ENCODE measurements at regions not wholly inside any gene's neighbourhood (a gene's known extent, or its start where the extent isn't known, plus 50 kb on each side); places are given as distances from the start of the nearest gene placed in this dataset.

DNA sequence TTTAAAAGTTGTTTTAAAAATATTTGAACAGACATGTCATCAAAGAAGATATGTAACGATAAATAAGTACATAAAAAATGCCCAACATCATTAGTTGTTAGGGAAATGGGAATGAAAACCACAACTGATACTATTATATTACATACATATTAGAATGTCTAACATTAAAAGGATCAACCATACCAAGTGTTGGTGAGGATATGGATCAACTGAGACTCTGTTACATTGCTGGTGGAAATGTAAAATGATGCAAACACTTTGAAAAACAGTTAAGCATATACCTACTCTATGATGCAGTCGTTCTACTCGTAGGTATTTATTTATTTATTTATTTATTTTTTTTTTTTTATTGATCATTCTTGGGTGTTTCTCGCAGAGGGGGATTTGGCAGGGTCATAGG is 149.7 kb downstream of the BRMS1L start:
- no peak overlapping the region for H3K4me3 Mint-ChIP-seq
- peaks cover 7% of the 10 kb centered on the region for H3K27me3 Mint-ChIP-seq
- H3K36me3 Mint-ChIP-seq (ENCODE audit: insufficient read depth), result peaks cover 2% of the 10 kb centered on the region
- ATAC-seq (replicated peaks; ENCODE audit: extremely low read depth, poor library complexity, severe bottlenecking), result no peak
- no peak for DNase-seq (ENCODE audit: low spot score in 2 of 2)
- no peaks in the 10 kb centered on the region for H3K4me1 Mint-ChIP-seq
- H3K9me3 Mint-ChIP-seq, result no peaks in the 10 kb centered on the region
- no peak overlapping the region for H3K27ac Mint-ChIP-seq (ENCODE audit: low read depth)

DNA sequence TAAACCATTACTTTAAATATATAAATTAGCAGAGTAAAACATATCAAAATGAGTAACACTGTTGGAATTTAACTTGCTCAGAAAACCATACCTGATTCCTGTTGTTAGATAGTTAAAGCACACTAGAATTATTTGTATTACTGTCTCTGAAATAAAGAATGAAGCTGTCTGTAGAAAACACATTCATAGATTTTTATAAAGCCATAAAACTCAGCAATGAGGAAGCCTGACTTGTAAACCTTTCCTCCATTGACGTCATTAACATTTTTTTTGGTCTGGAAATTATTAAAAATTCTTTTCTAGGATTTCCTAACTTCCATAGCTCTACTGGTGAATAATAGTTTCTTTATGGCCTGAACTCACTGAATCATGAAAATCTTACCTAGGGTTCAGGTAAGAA is 147.6 kb downstream of the BRMS1L start:
- DNase-seq (ENCODE audit: low spot score in 2 of 2) (no peak), ATAC-seq (replicated peaks; ENCODE audit: extremely low read depth, poor library complexity, severe bottlenecking) (no peak)
- peaks cover 26% of the 10 kb centered on the region for H3K27me3 Mint-ChIP-seq
- no peaks in the 10 kb centered on the region for H3K4me1 Mint-ChIP-seq
- H3K9me3 Mint-ChIP-seq, result no peaks in the 10 kb centered on the region
- peaks cover 1% of the 10 kb centered on the region for H3K36me3 Mint-ChIP-seq (ENCODE audit: insufficient read depth)
- no peak overlapping the region for H3K4me3 Mint-ChIP-seq
- H3K27ac Mint-ChIP-seq (ENCODE audit: low read depth), result no peak overlapping the region

- DNase-seq (ENCODE audit: low spot score in 2 of 2) (no peak), ATAC-seq (replicated peaks; ENCODE audit: extremely low read depth, poor library complexity, severe bottlenecking) (no peak)
- peaks cover 1% of the 10 kb centered on the region for H3K36me3 Mint-ChIP-seq (ENCODE audit: insufficient read depth)
- H3K4me1 Mint-ChIP-seq, result no peaks in the 10 kb centered on the region
- no peak overlapping the region for H3K27ac Mint-ChIP-seq (ENCODE audit: low read depth)
- no peak overlapping the region for H3K4me3 Mint-ChIP-seq
- no peaks in the 10 kb centered on the region for H3K9me3 Mint-ChIP-seq
- peaks cover 26% of the 10 kb centered on the region for H3K27me3 Mint-ChIP-seq
Observed at GRCh38 chr14:35971965-35972630, 146.0 kb downstream of the BRMS1L start.

GRCh38 chr14:35969310-35969709 is 143.2 kb downstream of the BRMS1L start:
- no peaks in the 10 kb centered on the region for H3K9me3 Mint-ChIP-seq
- no peak for ATAC-seq (replicated peaks; ENCODE audit: extremely low read depth, poor library complexity, severe bottlenecking)
- no peak for DNase-seq (ENCODE audit: low spot score in 2 of 2)
- H3K36me3 Mint-ChIP-seq (ENCODE audit: insufficient read depth), result peaks cover 1% of the 10 kb centered on the region
- no peak overlapping the region for H3K4me3 Mint-ChIP-seq
- peaks cover 26% of the 10 kb centered on the region for H3K27me3 Mint-ChIP-seq
- no peaks in the 10 kb centered on the region for H3K4me1 Mint-ChIP-seq
- H3K27ac Mint-ChIP-seq (ENCODE audit: low read depth), result no peak overlapping the region

DNA sequence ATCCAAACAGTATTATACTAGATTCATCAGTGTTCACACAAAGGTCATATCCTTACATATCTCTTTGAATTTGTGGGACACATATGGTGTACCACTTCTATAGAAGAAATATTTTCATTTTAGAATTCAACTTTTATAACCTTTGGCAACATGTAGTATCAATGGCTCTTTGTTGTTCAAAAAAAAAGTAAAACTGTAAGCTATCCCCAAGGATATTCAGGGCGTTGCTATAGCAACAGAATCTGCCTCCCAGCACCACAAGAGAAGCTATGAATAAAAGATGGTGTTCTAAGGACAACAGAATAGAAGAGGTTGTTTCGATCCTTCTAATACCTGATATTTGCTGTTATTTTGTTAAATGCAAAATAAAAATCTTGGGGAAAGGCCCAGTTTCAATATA is 139.3 kb downstream of the BRMS1L start:
- Mint-ChIP-seq H3K4me3 (no peak overlapping the region), H3K4me1 (no peaks in the 10 kb centered on the region), H3K9me3 (no peaks in the 10 kb centered on the region), H3K27ac (ENCODE audit: low read depth) (no peak overlapping the region), H3K27me3 (peaks cover 15% of the 10 kb centered on the region), H3K36me3 (ENCODE audit: insufficient read depth) (no peaks in the 10 kb centered on the region)
- DNase-seq (ENCODE audit: low spot score in 2 of 2), result no peak
- ATAC-seq (replicated peaks; ENCODE audit: extremely low read depth, poor library complexity, severe bottlenecking), result no peak

GRCh38 chr14:35964697-35965286 is 138.7 kb downstream of the BRMS1L start:
- DNase-seq (ENCODE audit: low spot score in 2 of 2) (no peak), ATAC-seq (replicated peaks; ENCODE audit: extremely low read depth, poor library complexity, severe bottlenecking) (no peak)
- no peaks in the 10 kb centered on the region for H3K9me3 Mint-ChIP-seq
- H3K4me3 Mint-ChIP-seq, result no peak overlapping the region
- H3K27ac Mint-ChIP-seq (ENCODE audit: low read depth), result no peak overlapping the region
- peaks cover 9% of the 10 kb centered on the region for H3K27me3 Mint-ChIP-seq
- no peaks in the 10 kb centered on the region for H3K36me3 Mint-ChIP-seq (ENCODE audit: insufficient read depth)
- no peaks in the 10 kb centered on the region for H3K4me1 Mint-ChIP-seq

DNA sequence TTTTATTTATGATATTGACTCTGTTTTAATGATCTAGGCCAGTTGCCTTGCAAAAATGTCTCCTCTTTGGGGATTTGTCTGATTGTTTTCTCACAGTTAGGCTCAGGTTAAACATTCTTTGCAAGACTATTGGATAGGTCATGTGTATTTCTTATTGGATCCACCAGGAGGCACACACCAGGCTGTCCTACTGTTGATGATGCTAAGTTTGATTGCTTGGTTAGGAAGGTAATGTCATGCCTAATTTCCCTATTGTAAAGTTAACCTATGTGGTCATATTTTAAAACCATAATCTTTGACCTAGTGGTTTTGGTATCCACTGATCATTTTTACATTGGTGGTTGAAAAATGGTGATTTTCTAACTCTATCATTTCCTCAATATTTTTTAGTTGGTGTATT is 137.1 kb downstream of the BRMS1L start:
- DNase-seq (ENCODE audit: low spot score in 2 of 2), result no peak
- no peak for ATAC-seq (replicated peaks; ENCODE audit: extremely low read depth, poor library complexity, severe bottlenecking)
- H3K27me3 Mint-ChIP-seq, result no peaks in the 10 kb centered on the region
- no peak overlapping the region for H3K27ac Mint-ChIP-seq (ENCODE audit: low read depth)
- no peaks in the 10 kb centered on the region for H3K36me3 Mint-ChIP-seq (ENCODE audit: insufficient read depth)
- H3K9me3 Mint-ChIP-seq, result no peaks in the 10 kb centered on the region
- no peaks in the 10 kb centered on the region for H3K4me1 Mint-ChIP-seq
- H3K4me3 Mint-ChIP-seq, result no peak overlapping the region

DNA sequence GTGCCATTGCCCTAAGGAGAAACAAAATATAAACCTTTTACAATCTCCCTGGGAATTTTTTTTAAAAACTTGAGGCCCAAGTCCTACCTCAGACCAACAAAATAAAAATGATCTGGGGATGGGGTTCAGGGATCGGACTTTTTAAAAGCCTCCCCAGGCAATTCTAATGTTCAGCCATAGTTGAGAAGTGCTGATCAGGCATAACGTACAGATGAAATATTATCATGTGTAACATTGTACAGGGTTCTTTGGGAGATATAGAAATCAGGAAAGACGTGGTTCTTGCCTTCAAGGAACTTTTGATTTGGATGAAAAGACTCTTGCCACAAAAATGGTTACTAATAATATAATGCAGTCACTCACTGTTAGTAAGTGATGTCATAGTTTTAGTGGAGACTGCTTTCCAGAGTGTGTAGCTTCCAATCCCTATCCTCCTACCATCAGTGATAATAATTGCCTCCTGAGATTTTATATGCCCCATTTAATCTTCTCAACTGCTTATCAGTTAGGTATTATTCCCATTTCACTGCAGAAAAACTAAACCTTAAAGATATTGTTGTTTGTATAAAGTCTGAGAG is 135.6 kb downstream of the BRMS1L start:
- no peak overlapping the region for H3K27ac Mint-ChIP-seq (ENCODE audit: low read depth)
- ATAC-seq (replicated peaks; ENCODE audit: extremely low read depth, poor library complexity, severe bottlenecking), result no peak
- DNase-seq (ENCODE audit: low spot score in 2 of 2), result no peak
- no peak overlapping the region for H3K4me3 Mint-ChIP-seq
- H3K27me3 Mint-ChIP-seq, result no peaks in the 10 kb centered on the region
- H3K4me1 Mint-ChIP-seq, result no peaks in the 10 kb centered on the region
- no peaks in the 10 kb centered on the region for H3K9me3 Mint-ChIP-seq
- no peaks in the 10 kb centered on the region for H3K36me3 Mint-ChIP-seq (ENCODE audit: insufficient read depth)

- Mint-ChIP-seq H3K4me1 (no peaks in the 10 kb centered on the region), H3K27ac (ENCODE audit: low read depth) (no peak overlapping the region), H3K9me3 (no peaks in the 10 kb centered on the region), H3K36me3 (ENCODE audit: insufficient read depth) (no peaks in the 10 kb centered on the region), H3K4me3 (no peak overlapping the region), H3K27me3 (peaks cover 11% of the 10 kb centered on the region)
- DNase-seq (ENCODE audit: low spot score in 2 of 2) (no peak), ATAC-seq (replicated peaks; ENCODE audit: extremely low read depth, poor library complexity, severe bottlenecking) (no peak)
Observed at GRCh38 chr14:35959835-35960234, 133.7 kb downstream of the BRMS1L start.

- Mint-ChIP-seq H3K36me3 (ENCODE audit: insufficient read depth) (no peaks in the 10 kb centered on the region), H3K4me1 (no peaks in the 10 kb centered on the region), H3K27me3 (peaks cover 11% of the 10 kb centered on the region), H3K9me3 (no peaks in the 10 kb centered on the region), H3K27ac (ENCODE audit: low read depth) (no peak overlapping the region), H3K4me3 (no peak overlapping the region)
- ATAC-seq (replicated peaks; ENCODE audit: extremely low read depth, poor library complexity, severe bottlenecking), result no peak
- no peak for DNase-seq (ENCODE audit: low spot score in 2 of 2)
Observed at GRCh38 chr14:35958499-35958898, 132.4 kb downstream of the BRMS1L start.

DNA sequence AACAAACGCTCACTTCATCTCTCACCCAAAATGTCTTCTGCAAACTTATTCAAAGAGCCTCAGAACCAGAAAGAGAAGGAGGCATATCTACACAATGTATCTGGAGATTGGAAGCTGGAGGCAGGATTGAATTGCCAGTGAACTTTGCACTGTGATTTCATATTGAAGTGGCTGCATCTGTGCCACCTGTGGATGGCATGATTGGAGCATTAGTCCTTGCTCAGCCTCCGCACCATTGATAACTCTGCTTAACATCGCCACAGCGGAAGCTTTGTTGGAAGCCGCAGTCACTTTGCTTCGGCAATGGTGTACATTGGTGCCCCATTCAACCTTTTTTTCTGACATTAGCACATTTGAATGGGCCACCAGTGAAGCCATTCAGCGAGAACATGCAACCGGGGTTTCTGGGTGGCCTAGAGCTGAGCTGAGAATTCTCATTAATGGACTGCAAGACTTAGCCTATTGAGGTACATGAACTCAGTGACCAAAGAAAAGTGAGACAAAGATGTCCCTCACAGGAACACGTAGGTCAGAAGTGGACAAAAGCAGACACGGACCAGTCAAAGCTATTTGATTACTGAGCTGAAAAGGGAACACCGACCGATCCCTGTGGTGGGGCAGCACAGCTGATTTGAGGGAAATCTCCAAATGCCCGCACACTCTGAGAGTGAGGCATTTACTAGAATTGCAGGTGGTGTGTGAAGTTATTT is 130.4 kb downstream of the BRMS1L start:
- Mint-ChIP-seq H3K4me3 (no peak overlapping the region), H3K4me1 (no peaks in the 10 kb centered on the region), H3K27ac (ENCODE audit: low read depth) (no peak overlapping the region), H3K36me3 (ENCODE audit: insufficient read depth) (no peaks in the 10 kb centered on the region), H3K27me3 (peaks cover 11% of the 10 kb centered on the region), H3K9me3 (no peaks in the 10 kb centered on the region)
- no peak for ATAC-seq (replicated peaks; ENCODE audit: extremely low read depth, poor library complexity, severe bottlenecking)
- no peak for DNase-seq (ENCODE audit: low spot score in 2 of 2)

GRCh38 chr14:35952584-35952983 is 126.4 kb downstream of the BRMS1L start:
- ATAC-seq (replicated peaks; ENCODE audit: extremely low read depth, poor library complexity, severe bottlenecking) (no peak), DNase-seq (ENCODE audit: low spot score in 2 of 2) (no peak)
- H3K9me3 Mint-ChIP-seq, result no peaks in the 10 kb centered on the region
- no peak overlapping the region for H3K4me3 Mint-ChIP-seq
- H3K4me1 Mint-ChIP-seq, result no peaks in the 10 kb centered on the region
- no peaks in the 10 kb centered on the region for H3K36me3 Mint-ChIP-seq (ENCODE audit: insufficient read depth)
- H3K27me3 Mint-ChIP-seq, result peaks cover 11% of the 10 kb centered on the region
- H3K27ac Mint-ChIP-seq (ENCODE audit: low read depth), result no peak overlapping the region
